Eye (tissue), 1 donor: ENCODE measurements at regions not wholly inside any gene's neighbourhood (a gene's known extent, or its start where the extent isn't known, plus 50 kb on each side); places are given as distances from the start of the nearest gene placed in this dataset.
"Not testable (repeated sequence)": the region's sequence is repeated elsewhere in the genome, so short reads cannot be mapped to it uniquely, and the experiment has no call there.

Source experiments
- DNase-seq: peaks from one replicate; pipeline ENCODE4 v3.0.0-alpha.2; 2015

DNA sequence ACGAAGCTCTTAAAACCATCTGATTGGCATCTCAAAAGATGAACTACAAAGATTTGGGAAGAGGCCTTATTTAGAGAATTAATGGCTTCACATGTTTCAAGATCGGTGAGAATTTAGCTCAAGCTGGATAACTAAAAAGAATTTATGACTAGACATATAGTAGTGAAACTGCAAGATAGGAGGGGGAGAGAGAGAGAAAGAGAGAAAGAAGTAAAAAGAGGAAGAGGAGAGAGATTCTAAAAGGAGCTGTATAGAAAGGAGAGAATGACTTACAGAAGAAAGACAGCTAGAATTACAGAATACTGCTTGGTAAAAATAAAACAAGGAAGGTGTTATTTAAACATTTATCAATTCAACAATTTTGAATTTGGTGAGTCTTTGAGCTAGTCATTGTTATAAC, 592.3 kb downstream of the SH2D4B start:
- no peak for DNase-seq

DNA sequence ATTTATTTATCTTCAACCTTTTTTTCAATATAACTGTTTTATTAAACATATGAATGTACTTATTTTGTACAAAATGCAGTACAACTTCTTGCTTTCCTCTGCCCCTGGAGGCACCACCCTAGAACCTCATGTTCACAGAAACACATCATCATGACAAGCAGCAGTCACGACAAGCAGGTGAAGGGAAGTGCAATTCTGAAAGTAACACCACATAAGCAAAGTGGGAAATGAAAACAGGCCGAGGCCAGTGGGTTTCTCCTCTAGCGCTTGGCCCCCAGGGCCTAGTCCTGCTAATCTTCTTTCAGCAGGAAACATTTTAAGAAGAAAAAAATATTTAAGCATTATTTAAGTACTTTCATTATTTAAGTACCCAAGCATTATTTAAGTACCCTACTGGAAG, 598.1 kb downstream of the SH2D4B start:
- DNase-seq = no peak

DNA sequence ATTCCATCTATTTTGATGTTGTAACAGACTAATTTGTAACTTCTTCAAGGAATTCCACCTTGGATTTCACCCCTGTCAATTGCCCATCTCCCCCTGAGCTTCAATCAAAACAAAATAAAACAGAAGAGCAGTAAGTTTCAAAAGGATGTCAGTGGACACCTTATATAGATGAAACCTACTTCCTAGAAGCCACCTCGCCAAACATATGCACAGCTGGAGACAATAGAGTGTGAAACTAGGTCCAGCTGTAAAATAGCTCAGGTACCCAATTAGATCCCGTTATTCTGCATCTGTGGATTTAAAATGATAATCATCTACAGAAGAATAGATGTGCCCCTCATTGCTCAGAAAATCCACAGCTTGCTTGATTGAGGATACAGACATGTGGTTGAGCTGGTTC, 598.6 kb downstream of the SH2D4B start:
- no peak for DNase-seq

- no peak for DNase-seq
Observed at GRCh38 chr10:81145975-81146374, 608.3 kb downstream of the SH2D4B start.

- DNase-seq = no peak
Observed at GRCh38 chr10:81146436-81146835, 608.7 kb downstream of the SH2D4B start.

GRCh38 chr10:81152656-81153055, 615.0 kb downstream of the SH2D4B start:
- DNase-seq = no peak

- no peak for DNase-seq
Observed at GRCh38 chr10:81157681-81158080, 620.0 kb downstream of the SH2D4B start.

- DNase-seq = no peak
Observed at GRCh38 chr10:81177651-81178244, 640.0 kb downstream of the SH2D4B start.

DNA sequence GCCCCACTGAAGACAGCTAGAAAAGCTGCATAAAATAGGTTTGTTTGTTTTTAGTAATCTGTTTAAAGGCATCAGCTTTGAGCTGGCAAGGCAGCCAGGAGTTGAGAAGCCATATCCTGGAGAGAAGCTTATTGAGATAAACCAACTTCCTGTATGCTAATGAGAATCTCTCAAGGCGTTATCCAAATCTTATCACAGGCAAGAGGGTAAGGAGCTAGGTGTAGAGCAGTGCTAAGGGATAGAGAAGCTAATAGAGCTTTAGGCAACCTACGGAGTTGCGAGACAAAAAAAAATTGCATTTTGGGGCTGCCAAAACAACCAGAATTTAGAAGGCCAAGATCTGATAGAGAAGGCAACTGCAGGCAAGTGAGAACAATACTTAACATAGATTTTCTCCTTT, 641.6 kb downstream of the SH2D4B start:
- DNase-seq = no peak

DNA sequence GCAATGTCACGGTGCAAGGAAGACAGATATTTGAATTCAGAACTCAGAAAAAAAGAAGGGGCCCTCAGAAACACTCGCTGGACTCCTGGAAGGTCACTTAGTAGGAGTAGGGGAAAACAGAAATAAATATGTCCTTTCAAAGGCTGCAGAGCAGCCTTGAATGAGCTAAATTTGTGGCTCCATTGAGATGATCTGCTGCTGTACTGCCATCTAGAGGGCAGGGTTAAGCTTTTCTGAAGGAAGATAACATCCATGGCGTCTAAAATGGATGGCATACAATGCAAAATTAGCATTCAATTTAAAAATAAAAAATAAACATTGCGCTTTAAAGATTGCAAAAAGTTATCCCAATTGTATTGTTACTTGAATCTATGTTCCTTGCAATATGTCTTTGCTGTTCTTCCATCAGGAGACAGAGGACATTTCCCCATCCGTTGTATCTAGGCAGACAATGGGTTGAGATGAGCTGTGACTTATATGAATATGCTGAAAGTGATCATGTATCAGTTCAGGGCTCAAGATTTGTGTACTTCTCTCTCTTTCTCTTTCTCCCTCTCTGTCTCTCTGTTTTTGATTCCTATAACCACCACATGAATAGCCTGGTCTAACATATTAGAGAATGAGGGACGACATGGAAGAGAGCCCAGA, 642.2 kb downstream of the SH2D4B start:
- peak; percentile 8 for DNase-seq

DNA sequence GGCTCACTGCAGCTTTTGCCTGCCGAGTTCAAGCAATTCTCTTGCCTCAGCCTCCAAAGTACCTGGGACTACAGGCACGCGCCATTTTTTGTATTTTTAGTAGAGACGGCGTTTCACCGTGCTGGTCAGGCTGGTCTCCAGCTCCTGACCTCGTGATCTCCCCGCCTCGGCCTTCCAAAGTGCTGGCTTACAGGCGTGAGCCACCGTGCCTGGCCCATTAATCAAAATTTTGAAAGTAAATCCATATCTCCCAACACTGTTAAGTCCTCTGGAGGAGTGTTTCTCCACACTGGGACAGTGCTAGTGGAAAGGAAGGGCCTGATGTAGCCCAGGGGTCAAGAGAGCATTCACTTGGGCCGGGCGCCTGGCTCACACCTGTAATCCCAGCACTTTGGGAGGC, 644.6 kb downstream of the SH2D4B start:
- DNase-seq = no peak

- DNase-seq = no peak
Observed at GRCh38 chr10:81192221-81192788, 654.6 kb downstream of the SH2D4B start.

GRCh38 chr10:81200801-81201200, 663.1 kb downstream of the SH2D4B start:
- no peak for DNase-seq

DNA sequence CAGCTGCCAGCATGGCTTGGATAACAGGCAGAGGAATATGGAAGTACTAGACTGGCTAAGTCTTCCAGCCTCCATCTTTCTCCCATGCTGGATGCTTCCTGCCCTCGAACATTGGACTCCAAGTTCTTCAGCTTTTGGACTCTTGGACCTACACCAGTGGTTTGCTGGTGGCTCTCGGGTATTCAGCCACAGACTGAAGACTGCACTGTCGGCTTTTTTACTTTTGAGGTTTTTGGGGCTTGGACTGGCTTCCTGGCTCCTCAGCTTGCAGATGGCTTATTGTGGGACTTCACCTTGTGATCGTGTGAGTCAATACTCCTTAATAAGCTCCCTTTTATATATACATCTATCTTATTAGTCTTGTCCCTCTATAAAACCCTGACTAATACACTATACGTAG, 667.6 kb upstream of the NRG3 start:
- DNase-seq = not testable (repeated sequence)

GRCh38 chr10:81213370-81213769, 661.6 kb upstream of the NRG3 start:
- DNase-seq = no peak

GRCh38 chr10:81215498-81215897, 659.5 kb upstream of the NRG3 start:
- DNase-seq = no peak

DNA sequence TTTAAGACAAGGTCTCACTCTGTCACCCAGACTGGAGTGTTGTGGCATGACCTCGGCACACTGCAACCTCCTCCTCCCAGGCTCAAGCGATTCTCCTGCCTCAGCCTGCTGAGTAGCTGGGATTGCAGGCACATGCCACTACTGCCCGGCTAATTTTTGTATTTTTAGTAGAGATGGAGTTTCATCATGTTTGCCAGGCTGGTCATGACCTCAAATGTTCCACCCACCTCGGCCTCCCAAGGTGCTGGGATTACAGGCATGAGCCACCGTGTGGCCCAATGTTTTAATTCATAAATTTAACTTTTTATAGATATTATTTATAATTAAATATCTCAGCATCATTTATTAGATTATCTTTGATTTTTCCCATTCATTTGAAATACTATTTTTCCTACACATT, 658.0 kb upstream of the NRG3 start:
- no peak for DNase-seq

DNA sequence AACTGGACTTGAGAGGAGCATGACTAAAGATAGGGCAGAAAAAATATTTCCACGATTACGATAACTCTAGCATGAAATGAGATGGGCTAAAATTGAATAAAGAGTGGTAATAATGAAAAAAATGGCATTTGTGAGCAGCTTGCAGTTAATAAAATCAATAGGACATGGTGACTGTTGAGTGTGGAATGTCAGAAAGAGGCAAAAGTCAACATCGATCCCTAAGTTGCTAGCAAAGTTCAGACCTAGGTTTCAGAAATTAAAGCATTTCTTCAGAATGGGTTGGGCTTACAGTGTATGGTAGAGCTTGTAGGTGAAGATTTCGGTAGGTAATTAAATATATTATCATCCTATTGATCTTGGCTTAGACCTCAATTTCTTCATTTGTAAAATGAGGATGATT, 656.7 kb upstream of the NRG3 start:
- no peak for DNase-seq

DNA sequence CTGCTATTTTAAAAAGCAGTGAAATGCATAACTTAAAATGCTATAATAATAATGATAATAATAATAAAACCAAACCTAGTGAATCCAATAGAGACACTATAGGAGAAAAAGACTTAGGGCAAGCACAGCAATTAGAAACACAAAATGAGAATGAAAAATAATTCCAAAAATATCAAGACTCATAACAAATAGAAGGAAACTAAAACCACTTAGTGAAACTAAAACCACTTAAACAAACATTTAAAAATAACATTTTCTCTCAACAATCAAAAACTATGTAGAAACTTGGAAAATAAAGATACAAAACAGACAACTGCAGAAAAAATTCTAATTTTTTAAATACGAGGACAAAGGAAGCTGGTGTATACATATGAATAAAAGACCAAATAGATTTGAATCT, 655.2 kb upstream of the NRG3 start:
- DNase-seq = no peak

GRCh38 chr10:81248886-81249285, 626.1 kb upstream of the NRG3 start:
- no peak for DNase-seq

DNA sequence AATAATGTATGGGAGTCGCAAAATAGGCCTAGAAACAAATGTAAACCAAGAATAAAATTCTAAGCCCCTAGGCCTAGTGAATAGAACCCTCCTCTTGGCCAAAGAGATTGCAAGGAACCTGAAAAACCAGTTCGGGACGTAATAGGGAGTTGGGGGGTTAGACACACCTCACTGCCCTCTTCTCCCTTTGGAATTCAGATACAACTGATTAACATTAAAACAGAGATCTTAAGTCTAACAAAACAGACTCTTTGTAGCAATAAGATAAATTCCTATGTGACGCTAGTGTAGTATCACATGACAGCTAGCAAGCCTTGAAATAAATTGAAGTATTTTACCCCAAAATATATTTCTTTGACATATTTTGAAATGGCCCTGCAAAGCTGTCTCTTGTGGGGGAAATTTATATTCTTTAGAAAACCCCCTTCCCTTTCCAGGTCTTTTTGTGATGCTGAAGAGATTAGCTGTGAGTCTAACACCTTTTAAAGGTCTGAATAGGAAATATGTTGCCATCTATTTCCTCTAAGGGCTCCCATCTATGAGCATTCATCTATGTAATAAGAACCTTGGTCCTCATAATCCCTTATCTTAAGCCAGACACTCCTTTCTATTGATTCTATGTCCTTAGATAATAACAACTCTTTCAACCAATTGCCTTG, 623.4 kb upstream of the NRG3 start:
- peak; percentile 2 for DNase-seq

DNA sequence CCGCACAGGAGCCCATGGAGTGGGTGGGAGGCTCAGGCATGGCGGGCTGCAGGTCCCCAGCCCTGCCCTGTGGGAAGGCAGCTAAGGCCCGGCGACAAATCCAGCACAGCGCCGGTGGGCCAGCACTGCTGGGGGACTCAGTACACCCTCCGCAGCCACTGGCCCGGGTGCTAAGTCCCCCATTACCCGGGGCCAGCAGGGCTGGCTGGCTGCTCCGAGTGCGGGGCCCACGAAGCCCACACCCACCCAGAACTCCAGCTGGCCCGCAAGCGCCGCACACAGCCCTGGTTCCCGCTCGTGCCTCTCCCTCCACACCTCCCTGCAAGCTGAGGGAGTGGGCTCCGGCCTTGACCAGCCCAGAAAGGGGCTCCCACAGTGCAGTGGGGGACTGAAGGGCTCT, 610.0 kb upstream of the NRG3 start:
- not testable (repeated sequence) for DNase-seq

- DNase-seq = no peak
Observed at GRCh38 chr10:81270051-81270450, 604.9 kb upstream of the NRG3 start.
